PC-9 (cell line): ENCODE measurements at regions not wholly inside any gene's neighbourhood (a gene's known extent, or its start where the extent isn't known, plus 50 kb on each side); places are given as distances from the start of the nearest gene placed in this dataset.
A peak's percentile ranks its signal among the peaks of the same experiment; 100 is the strongest.

Experiments used
- BruUV-seq: library from RNA; stranded (reverse); fragments of 400-500 nt; replicated peaks from 2 replicates; lab custom pipeline; 2021; lab: Mats Ljungman, UMichigan
- CTCF ChIA-PET: fragments of 300-600 bp; sonication (Branson Sonifier 250); formaldehyde crosslinking; loops from one replicate; lab custom pipeline; 2022; ENCODE audit warnings: antibody characterized with exemption; lab: Charles Lee
- POLR2A ChIA-PET: fragments of 300-600 bp; sonication (Branson Sonifier 250); formaldehyde crosslinking; loops from one replicate; lab custom pipeline; 2022; ENCODE audit warnings: antibody characterized with exemption; ENCODE audit not compliant: unreplicated experiment; lab: Charles Lee
- DNase-seq, 2 experiments: peaks; one replicate each; pipeline versions ENCODE4 v3.0.0 to v3.0.0-alpha.2; 2015 to 2022; ENCODE audit warnings: mixed read lengths in 1 of 2
- H2AFZ ChIP-seq: fragments of 200-600 bp; sonication (generic); 2 replicates; pipeline ENCODE4 v1.8.1; 2017; ENCODE audit warnings: antibody characterized with exemption
- H3F3A ChIP-seq: fragments of 200-600 bp; sonication (generic); 2 replicates; pipeline ENCODE4 v1.8.1; 2017; ENCODE audit warnings: antibody characterized with exemption, mild to moderate bottlenecking, low read depth; ENCODE audit not compliant: insufficient read depth
- H3K27ac ChIP-seq: fragments of 200-600 bp; sonication (generic); 2 replicates; pipeline ENCODE4 v1.6.1; 2016; ENCODE audit warnings: mixed run types
- H3K27me3 ChIP-seq: fragments of 200-600 bp; sonication (generic); 2 replicates; pipeline ENCODE4 v1.6.1; 2016; ENCODE audit warnings: low read depth, mixed run types; ENCODE audit not compliant: insufficient read depth
- H3K36me3 ChIP-seq: fragments of 200-600 bp; sonication (generic); 2 replicates; pipeline ENCODE4 v1.6.1; 2016; ENCODE audit warnings: low read depth, mixed run types
- H3K4me1 ChIP-seq: fragments of 200-600 bp; sonication (generic); replicated peaks from 2 replicates; pipeline ENCODE4 v1.6.1; 2016; ENCODE audit warnings: mixed run types; ENCODE audit not compliant: insufficient read depth
- H3K4me2 ChIP-seq: fragments of 200-600 bp; sonication (generic); 2 replicates; pipeline ENCODE4 v1.6.1; 2017; ENCODE audit warnings: mixed run types
- H3K4me3 ChIP-seq: fragments of 200-600 bp; sonication (generic); 2 replicates; pipeline ENCODE4 v1.6.1; 2016; ENCODE audit warnings: mixed run types
- H3K79me2 ChIP-seq: fragments of 200-600 bp; sonication (generic); 2 replicates; pipeline ENCODE4 v1.6.1; 2017; ENCODE audit warnings: low read depth, mixed run types
- H3K9me2 ChIP-seq: fragments of 200-600 bp; sonication (generic); 2 replicates; pipeline ENCODE4 v1.8.1; 2017; ENCODE audit warnings: mild to moderate bottlenecking; ENCODE audit not compliant: insufficient read depth
- H3K9me3 ChIP-seq: fragments of 200-600 bp; sonication (generic); 2 replicates; pipeline ENCODE4 v1.8.1; 2016; ENCODE audit warnings: low read depth; ENCODE audit not compliant: insufficient read depth
- H4K20me1 ChIP-seq: fragments of 200-600 bp; sonication (generic); 2 replicates; pipeline ENCODE4 v1.8.1; 2017; ENCODE audit not compliant: insufficient read depth
- CTCF ChIP-seq: fragments of 200-600 bp; sonication (generic); conservative IDR thresholded peaks from 2 replicates; pipeline ENCODE4 v1.6.1; 2017; ENCODE audit warnings: mixed run types, antibody characterized with exemption, mild to moderate bottlenecking, moderate library complexity
- EZH2 ChIP-seq: fragments of 200-600 bp; sonication (generic); IDR thresholded peaks from 2 replicates; pipeline ENCODE4 v1.8.0; 2017; ENCODE audit warnings: antibody characterized with exemption, low read depth
- intact Hi-C: fragments of 100-400 bp; cut with micrococcal nuclease; formaldehyde crosslinking; loops from one replicate; pipeline ENCODE4 v1.10.0; 2022; ENCODE audit not compliant: unreplicated experiment

- Histone ChIP-seq H3K27ac (no peak overlapping the region), H3K4me3 (no peak overlapping the region), H3K4me1 (no peaks in the 10 kb centered on the region), H4K20me1 (no peaks in the 10 kb centered on the region), H2AFZ (peak overlapping the region; percentile 56; the same call in 1 of the 2 replicates), H3K9me3 (no peaks in the 10 kb centered on the region), H3K27me3 (no peaks in the 10 kb centered on the region), H3K36me3 (no peaks in the 10 kb centered on the region), H3F3A (no peaks in the 10 kb centered on the region), H3K4me2 (no peak overlapping the region), H3K9me2 (peaks cover 5% of the 10 kb centered on the region; the same call in 1 of the 2 replicates), H3K79me2 (no peaks in the 10 kb centered on the region)
- DNase-seq, result no peak
- TF ChIP-seq EZH2 (no peak), CTCF (no peak)
- intact Hi-C loops, result no loop called here
- BruUV-seq, result no TSS peak
- ChIA-PET POLR2A (interaction anchor here (0.6 kb wide), 1 partner anchor 615 kb away, joined by 3 read pairs; no protein-coding TSS in a partner anchor), CTCF (interaction anchor here (0.5 kb wide), 1 partner anchor 1193 kb away, joined by 3 read pairs; no protein-coding TSS in a partner anchor)
These were observed 1688.5 kb downstream of the GRIK2 start for GRCh38 chr6:103081876-103082630.

- Histone ChIP-seq H3K4me2 (no peak overlapping the region), H3F3A (no peaks in the 10 kb centered on the region), H3K4me3 (no peak overlapping the region), H3K36me3 (no peaks in the 10 kb centered on the region), H3K79me2 (no peaks in the 10 kb centered on the region), H4K20me1 (no peaks in the 10 kb centered on the region), H3K9me3 (no peaks in the 10 kb centered on the region), H3K4me1 (no peaks in the 10 kb centered on the region), H2AFZ (no peak overlapping the region), H3K27me3 (no peaks in the 10 kb centered on the region), H3K27ac (no peak overlapping the region), H3K9me2 (peaks cover 5% of the 10 kb centered on the region; the same call in 1 of the 2 replicates)
- TF ChIP-seq CTCF (no peak), EZH2 (no peak)
- ChIA-PET CTCF (interaction anchor here (0.5 kb wide), 1 partner anchor 1193 kb away, joined by 3 read pairs; no protein-coding TSS in a partner anchor), POLR2A (no interaction called here)
- intact Hi-C loops, result no loop called here
- DNase-seq, result no peak
- BruUV-seq, result no TSS peak
These were observed 1687.6 kb downstream of the GRIK2 start for GRCh38 chr6:103081126-103081525.

GRCh38 chr6:103080497-103080896 lies 1687.0 kb downstream of the GRIK2 start:
- Histone ChIP-seq H3K79me2 (no peaks in the 10 kb centered on the region), H3F3A (no peaks in the 10 kb centered on the region), H3K27ac (no peak overlapping the region), H3K27me3 (no peaks in the 10 kb centered on the region), H4K20me1 (no peaks in the 10 kb centered on the region), H3K9me3 (no peaks in the 10 kb centered on the region), H3K9me2 (peaks cover 5% of the 10 kb centered on the region; the same call in 1 of the 2 replicates), H3K4me2 (no peak overlapping the region), H3K36me3 (no peaks in the 10 kb centered on the region), H3K4me3 (no peak overlapping the region), H2AFZ (no peak overlapping the region), H3K4me1 (no peaks in the 10 kb centered on the region)
- TF ChIP-seq CTCF, result no peak
- CTCF ChIA-PET, result no interaction called here
- POLR2A ChIA-PET, result no interaction called here
- intact Hi-C loops, result no loop called here
- BruUV-seq, result no TSS peak
- DNase-seq, result no peak
